Fibroblast of the aortic adventitia (primary cell): ENCODE measurements at regions not wholly inside any gene's neighbourhood (a gene's known extent, or its start where the extent isn't known, plus 50 kb on each side); places are given as distances from the start of the nearest gene placed in this dataset. TPM values are rescaled to one million over a fixed set of nuclear protein-coding genes. Genes with fewer than 3 reads are reported as not detected.

Source experiments
- small RNA-seq: library from RNA; depleted of rRNA; stranded (forward); fragments of <200 nt; gene quantifications from one replicate; pipeline ENCODE3, GENCODE V24; 2012

Small RNAs in the stretch of these regions (small RNA-seq; reads per million reads assigned to genes)
- gene AP001485.1, result not detected
- not detected for gene MIR7641-1
